DND-41 (cell line): ENCODE measurements at regions not wholly inside any gene's neighbourhood (a gene's known extent, or its start where the extent isn't known, plus 50 kb on each side); places are given as distances from the start of the nearest gene placed in this dataset.

Source experiments
- EZH2 ChIP-seq: IDR thresholded peaks from 3 replicates; pipeline ENCODE4 v1.6.1; 2012; ENCODE audit warnings: borderline replicate concordance, low read depth, mild to moderate bottlenecking, moderate library complexity, low read length, inconsistent platforms; ENCODE audit not compliant: severe bottlenecking
- TF ChIP-seq, protein P1 (sequence below): IDR thresholded peaks from 2 replicates; pipeline ENCODE4 v1.5.1; 2012; ENCODE audit warnings: borderline replicate concordance, low read length, moderate library complexity, mild to moderate bottlenecking; ENCODE audit not compliant: poor library complexity, severe bottlenecking; ENCODE audit errors: extremely low read depth

DNA sequence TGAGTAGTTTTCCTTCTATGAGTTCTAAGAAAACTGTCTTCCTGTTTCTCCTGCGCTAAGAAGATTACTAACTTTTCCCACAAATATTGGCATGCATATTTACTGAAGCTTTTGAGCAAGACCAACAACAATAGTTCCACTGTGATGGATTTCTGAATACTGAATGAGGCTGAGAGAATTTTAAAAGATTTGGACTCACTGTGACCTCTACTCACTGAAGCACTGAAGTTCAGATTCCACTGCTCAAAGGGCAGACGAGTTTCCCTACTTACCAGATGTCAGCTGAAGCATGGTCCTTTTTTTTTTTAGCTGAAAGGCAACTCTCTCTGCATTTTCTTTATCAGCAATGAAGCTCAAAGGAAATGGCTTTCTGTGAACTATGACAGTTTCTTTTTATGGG lies 718.5 kb downstream of the RFPL4B start:
- TF ChIP-seq, protein P1, sequence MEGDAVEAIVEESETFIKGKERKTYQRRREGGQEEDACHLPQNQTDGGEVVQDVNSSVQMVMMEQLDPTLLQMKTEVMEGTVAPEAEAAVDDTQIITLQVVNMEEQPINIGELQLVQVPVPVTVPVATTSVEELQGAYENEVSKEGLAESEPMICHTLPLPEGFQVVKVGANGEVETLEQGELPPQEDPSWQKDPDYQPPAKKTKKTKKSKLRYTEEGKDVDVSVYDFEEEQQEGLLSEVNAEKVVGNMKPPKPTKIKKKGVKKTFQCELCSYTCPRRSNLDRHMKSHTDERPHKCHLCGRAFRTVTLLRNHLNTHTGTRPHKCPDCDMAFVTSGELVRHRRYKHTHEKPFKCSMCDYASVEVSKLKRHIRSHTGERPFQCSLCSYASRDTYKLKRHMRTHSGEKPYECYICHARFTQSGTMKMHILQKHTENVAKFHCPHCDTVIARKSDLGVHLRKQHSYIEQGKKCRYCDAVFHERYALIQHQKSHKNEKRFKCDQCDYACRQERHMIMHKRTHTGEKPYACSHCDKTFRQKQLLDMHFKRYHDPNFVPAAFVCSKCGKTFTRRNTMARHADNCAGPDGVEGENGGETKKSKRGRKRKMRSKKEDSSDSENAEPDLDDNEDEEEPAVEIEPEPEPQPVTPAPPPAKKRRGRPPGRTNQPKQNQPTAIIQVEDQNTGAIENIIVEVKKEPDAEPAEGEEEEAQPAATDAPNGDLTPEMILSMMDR = no peak
- TF ChIP-seq EZH2 = no peak
